Endothelial cell of umbilical vein (primary cell): ENCODE measurements at regions not wholly inside any gene's neighbourhood (a gene's known extent, or its start where the extent isn't known, plus 50 kb on each side); places are given as distances from the start of the nearest gene placed in this dataset.

Experiments
- BruUV-seq: library from RNA; stranded (reverse); fragments of 400-500 nt; replicated peaks from 2 replicates; lab custom pipeline; 2021; lab: Mats Ljungman, UMichigan
- CTCF ChIA-PET: fragments of 300-600, 350-600 bp; sonication (Branson Sonifier 250); formaldehyde crosslinking; loops from one replicate; lab custom pipeline; 2021; ENCODE audit warnings: antibody characterized with exemption, inconsistent platforms; lab: Charles Lee
- POLR2A ChIA-PET: fragments of 300-600, 350-600 bp; sonication (Branson Sonifier 250); formaldehyde crosslinking; loops from one replicate; lab custom pipeline; 2021; ENCODE audit warnings: antibody characterized with exemption, inconsistent platforms; lab: Charles Lee
- DNase-seq: peaks from one replicate; pipeline ENCODE4 v3.0.0-alpha.2; 2011; ENCODE audit warnings: low read depth, low spot score
- FAIRE-seq: peaks from 2 replicates; lab custom pipeline; 2011; peaks lifted over from hg19 to GRCh38; lab: Jason Lieb, UNC
- H2AFZ ChIP-seq: 2 replicates; pipeline ENCODE4 v1.6.0; 2012; ENCODE audit warnings: low read depth, low read length, control low read depth, inconsistent platforms
- H3K27ac ChIP-seq: 2 replicates; pipeline ENCODE4 v1.5.1; 2011; ENCODE audit warnings: low read depth, mild to moderate bottlenecking, control low read depth, low read length, moderate library complexity; ENCODE audit not compliant: insufficient read depth
- H3K27me3 ChIP-seq, 2 experiments: 2 replicates each; pipeline versions ENCODE4 v1.6.0 to v1.6.1; 2011; ENCODE audit warnings: low read length in 2 of 2, mixed read lengths in 1 of 2; ENCODE audit not compliant: control insufficient read depth in 2 of 2, insufficient read depth in 2 of 2
- H3K36me3 ChIP-seq, 2 experiments: 2 replicates in 1 of 2; 3 replicates in 1 of 2; pipeline ENCODE4 v1.5.1; 2011; ENCODE audit warnings: low read length in 2 of 2, mild to moderate bottlenecking in 1 of 2, moderate library complexity in 1 of 2; ENCODE audit not compliant: control insufficient read depth in 2 of 2, insufficient read depth in 2 of 2; ENCODE audit errors: extremely low read depth in 1 of 2
- H3K4me1 ChIP-seq: 3 replicates; pipeline ENCODE4 v1.5.1; 2011; ENCODE audit warnings: mild to moderate bottlenecking, low read length; ENCODE audit not compliant: control insufficient read depth, insufficient read depth; ENCODE audit errors: extremely low read depth
- H3K4me2 ChIP-seq: 2 replicates; pipeline ENCODE4 v1.6.1; 2011; ENCODE audit warnings: low read length, control low read depth, mixed read lengths; ENCODE audit not compliant: insufficient read depth
- H3K4me3 ChIP-seq, 3 experiments: fragments of 200-600 bp in 1 of 3; sonication (generic), shearing (Covaris generic) in 1 of 3; replicated peaks in 1 of 3; 2 replicates each; pipeline ENCODE4 v1.5.1; 2011 to 2016; ENCODE audit warnings: control low read depth in 3 of 3, low read length in 3 of 3, mild to moderate bottlenecking in 2 of 3, inconsistent platforms in 1 of 3, low read depth in 1 of 3, moderate library complexity in 1 of 3; ENCODE audit not compliant: insufficient read depth in 1 of 3
- H3K79me2 ChIP-seq: 2 replicates; pipeline ENCODE4 v1.6.0; 2012; ENCODE audit warnings: low read length, inconsistent platforms; ENCODE audit not compliant: control insufficient read depth, insufficient read depth
- H3K9ac ChIP-seq: replicated peaks from 2 replicates; pipeline ENCODE3; 2011; ENCODE audit warnings: low read length, control low read depth; ENCODE audit not compliant: insufficient read depth; ENCODE audit errors: extremely low read depth
- H3K9me1 ChIP-seq: replicated peaks from 3 replicates; pipeline ENCODE4 v1.6.0; 2011; ENCODE audit warnings: mild to moderate bottlenecking, low read length; ENCODE audit not compliant: control insufficient read depth, insufficient read depth; ENCODE audit errors: extremely low read depth
- H3K9me3 ChIP-seq: replicated peaks from 2 replicates; pipeline ENCODE4 v1.5.1; 2012; ENCODE audit warnings: low read length, inconsistent platforms; ENCODE audit not compliant: control insufficient read depth, insufficient read depth
- H4K20me1 ChIP-seq: replicated peaks from 2 replicates; pipeline ENCODE3; 2011; ENCODE audit warnings: mild to moderate bottlenecking, low read length; ENCODE audit not compliant: control insufficient read depth, insufficient read depth; ENCODE audit errors: extremely low read depth
- EZH2 ChIP-seq: IDR thresholded peaks from 2 replicates; pipeline ENCODE4 v1.6.1; 2012; ENCODE audit warnings: borderline replicate concordance, low read depth, mild to moderate bottlenecking, moderate library complexity, low read length, inconsistent platforms; ENCODE audit not compliant: severe bottlenecking
- FOS ChIP-seq: IDR thresholded peaks from 2 replicates; pipeline ENCODE4 v1.6.1; 2011; ENCODE audit warnings: mild to moderate bottlenecking, low read length, moderate library complexity, borderline replicate concordance; ENCODE audit not compliant: insufficient read depth
- GATA2 ChIP-seq: IDR thresholded peaks from 2 replicates; pipeline ENCODE4 v1.7.0; 2011; ENCODE audit warnings: low read depth, mild to moderate bottlenecking, moderate library complexity, mixed read lengths, low read length; ENCODE audit not compliant: insufficient read length, insufficient read depth
- JUN ChIP-seq: IDR thresholded peaks from 2 replicates; pipeline ENCODE4 v1.6.1; 2011; ENCODE audit warnings: borderline replicate concordance, low read depth; ENCODE audit not compliant: insufficient read length, insufficient read depth
- MYC ChIP-seq: IDR thresholded peaks from one replicate; pipeline ENCODE4 v1.6.1; 2011; ENCODE audit warnings: mild to moderate bottlenecking, low read depth, low read length
- POLR2A ChIP-seq: IDR thresholded peaks from 2 replicates; pipeline ENCODE4 v1.6.1; 2012; ENCODE audit warnings: low read depth, mild to moderate bottlenecking, control low read depth, low read length
- POLR2AphosphoS5 ChIP-seq: IDR thresholded peaks from 2 replicates; pipeline ENCODE4 v1.6.1; 2012; ENCODE audit warnings: low read depth, mild to moderate bottlenecking, control low read depth, low read length, moderate library complexity; ENCODE audit not compliant: insufficient read depth
- dilution Hi-C: fragments of 300-500 bp; cut with MboI; formaldehyde crosslinking; loops from one replicate; pipeline ENCODE4 v1.15.0; 2019; ENCODE audit warnings: low sequenced_read_pairs; ENCODE audit not compliant: extremely low pct_ligation_motif_present
- intact Hi-C: fragments of 100-400 bp; cut with micrococcal nuclease; formaldehyde crosslinking; loops from one replicate; pipeline ENCODE4 v1.10.0; 2022
- TF ChIP-seq, protein P1 (sequence below): IDR thresholded peaks from 2 replicates; pipeline ENCODE4 v1.6.1; 2011; ENCODE audit not compliant: insufficient read depth, insufficient read length
- TF ChIP-seq, protein P2 (sequence below), 2 donors: IDR thresholded peaks; 1 replicate in 1 of 2; 2 replicates in 1 of 2; pipeline ENCODE4 v1.5.1; 2011; ENCODE audit warnings: low read length in 2 of 2, mild to moderate bottlenecking in 2 of 2, moderate library complexity in 2 of 2, control low read depth in 1 of 2, inconsistent platforms in 1 of 2, low read depth in 1 of 2; ENCODE audit not compliant: insufficient read depth in 1 of 2; ENCODE audit errors: extremely low read depth in 1 of 2

GRCh38 chr12:113535100-113535499, 63.4 kb upstream of the LHX5 start:
- Histone ChIP-seq H3K4me3 (no peak overlapping the region), H3K4me2 (no peak overlapping the region), H3K4me1 (no peaks in the 10 kb centered on the region), H3K9me1 (no peaks in the 10 kb centered on the region), H3K9ac (no peak overlapping the region), H3K9me3 (no peaks in the 10 kb centered on the region), H4K20me1 (no peaks in the 10 kb centered on the region), H2AFZ (no peak overlapping the region), H3K27me3 (no peaks in the 10 kb centered on the region), H3K36me3 (no peaks in the 10 kb centered on the region), H3K27ac (no peak overlapping the region), H3K79me2 (no peaks in the 10 kb centered on the region)
- no peak for FAIRE-seq
- dilution Hi-C loops (no loop called here), intact Hi-C loops (no loop called here)
- CTCF ChIA-PET, result no interaction called here
- TF ChIP-seq POLR2A, result no peak
- POLR2A ChIA-PET, result no interaction called here
- DNase-seq, result no peak
- no TSS peak for BruUV-seq

GRCh38 chr12:113534555-113534954, 62.9 kb upstream of the LHX5 start:
- Histone ChIP-seq H3K4me2 (no peak overlapping the region), H3K36me3 (no peaks in the 10 kb centered on the region), H4K20me1 (no peaks in the 10 kb centered on the region), H3K79me2 (no peaks in the 10 kb centered on the region), H3K9me3 (no peaks in the 10 kb centered on the region), H3K27ac (no peak overlapping the region), H3K27me3 (no peaks in the 10 kb centered on the region), H3K4me1 (no peaks in the 10 kb centered on the region), H3K9me1 (no peaks in the 10 kb centered on the region), H2AFZ (no peak overlapping the region), H3K9ac (no peak overlapping the region), H3K4me3 (no peak overlapping the region)
- BruUV-seq, result no TSS peak
- TF ChIP-seq EZH2 (no peak), GATA2 (no peak), JUN (no peak), POLR2A (no peak), FOS (no peak), POLR2AphosphoS5 (no peak), MYC (no peak)
- TF ChIP-seq, protein P1, sequence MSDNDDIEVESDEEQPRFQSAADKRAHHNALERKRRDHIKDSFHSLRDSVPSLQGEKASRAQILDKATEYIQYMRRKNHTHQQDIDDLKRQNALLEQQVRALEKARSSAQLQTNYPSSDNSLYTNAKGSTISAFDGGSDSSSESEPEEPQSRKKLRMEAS, result no peak
- TF ChIP-seq, protein P2, sequence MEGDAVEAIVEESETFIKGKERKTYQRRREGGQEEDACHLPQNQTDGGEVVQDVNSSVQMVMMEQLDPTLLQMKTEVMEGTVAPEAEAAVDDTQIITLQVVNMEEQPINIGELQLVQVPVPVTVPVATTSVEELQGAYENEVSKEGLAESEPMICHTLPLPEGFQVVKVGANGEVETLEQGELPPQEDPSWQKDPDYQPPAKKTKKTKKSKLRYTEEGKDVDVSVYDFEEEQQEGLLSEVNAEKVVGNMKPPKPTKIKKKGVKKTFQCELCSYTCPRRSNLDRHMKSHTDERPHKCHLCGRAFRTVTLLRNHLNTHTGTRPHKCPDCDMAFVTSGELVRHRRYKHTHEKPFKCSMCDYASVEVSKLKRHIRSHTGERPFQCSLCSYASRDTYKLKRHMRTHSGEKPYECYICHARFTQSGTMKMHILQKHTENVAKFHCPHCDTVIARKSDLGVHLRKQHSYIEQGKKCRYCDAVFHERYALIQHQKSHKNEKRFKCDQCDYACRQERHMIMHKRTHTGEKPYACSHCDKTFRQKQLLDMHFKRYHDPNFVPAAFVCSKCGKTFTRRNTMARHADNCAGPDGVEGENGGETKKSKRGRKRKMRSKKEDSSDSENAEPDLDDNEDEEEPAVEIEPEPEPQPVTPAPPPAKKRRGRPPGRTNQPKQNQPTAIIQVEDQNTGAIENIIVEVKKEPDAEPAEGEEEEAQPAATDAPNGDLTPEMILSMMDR (IDR thresholded peaks at IDR 0.05; ENCODE audit: extremely low read depth in 1 of 2, insufficient read depth in 1 of 2, low read depth in 1 of 2, low read length in 2 of 2), result no peak
- intact Hi-C loops, result no loop called here
- DNase-seq, result no peak
- POLR2A ChIA-PET, result no interaction called here
- FAIRE-seq, result no peak
- CTCF ChIA-PET, result no interaction called here
- dilution Hi-C loops, result no loop called here
